Parathyroid adenoma (tissue), 2 donors: ENCODE measurements at regions not wholly inside any gene's neighbourhood (a gene's known extent, or its start where the extent isn't known, plus 50 kb on each side); places are given as distances from the start of the nearest gene placed in this dataset.

ENCODE experiments used
- H2AFZ ChIP-seq: fragments of 300-600 bp; sonication (generic); one replicate; pipeline ENCODE4 v1.7.0; 2017; ENCODE audit warnings: antibody characterized with exemption, mild to moderate bottlenecking
- H3K27ac ChIP-seq: fragments of 300-600 bp; sonication (generic); one replicate; pipeline ENCODE4 v1.7.0; 2017
- H3K27me3 ChIP-seq: fragments of 300-600 bp; sonication (generic); one replicate; pipeline ENCODE4 v1.7.0; 2017; ENCODE audit warnings: low read length; ENCODE audit not compliant: control insufficient read depth, insufficient read depth
- H3K36me3 ChIP-seq: fragments of 300-600 bp; sonication (generic); one replicate; pipeline ENCODE4 v1.7.0; 2017; ENCODE audit warnings: low read length; ENCODE audit not compliant: control insufficient read depth, insufficient read depth
- H3K4me1 ChIP-seq: fragments of 300-600 bp; sonication (generic); one replicate; pipeline ENCODE4 v1.7.0; 2017; ENCODE audit warnings: control low read depth
- H3K4me2 ChIP-seq: fragments of 300-600 bp; sonication (generic); one replicate; pipeline ENCODE4 v1.7.0; 2017; ENCODE audit warnings: low read length
- H3K4me3 ChIP-seq: fragments of 300-600 bp; sonication (generic); one replicate; pipeline ENCODE4 v1.7.0; 2017; ENCODE audit warnings: low read depth, low read length
- H3K79me2 ChIP-seq: fragments of 300-600 bp; sonication (generic); one replicate; pipeline ENCODE4 v1.7.0; 2017; ENCODE audit warnings: control low read depth
- H3K9ac ChIP-seq: fragments of 300-600 bp; sonication (generic); one replicate; pipeline ENCODE4 v1.7.0; 2017; ENCODE audit warnings: mild to moderate bottlenecking
- H3K9me3 ChIP-seq: fragments of 300-600 bp; sonication (generic); one replicate; pipeline ENCODE4 v1.7.0; 2017; ENCODE audit warnings: low read length; ENCODE audit not compliant: control insufficient read depth
- CTCF ChIP-seq: fragments of 300-600 bp; sonication (generic); IDR thresholded peaks from one replicate; pipeline ENCODE4 v1.7.0; 2017; ENCODE audit warnings: antibody characterized with exemption, mild to moderate bottlenecking
- donor health status: primary hyperparathyroidism.

GRCh38 chr11:115931548-115932083, 427.4 kb upstream of the CADM1 start:
- Histone ChIP-seq H3K27ac (no peak overlapping the region), H3K4me1 (no peaks in the 10 kb centered on the region), H3K9ac (no peak overlapping the region), H3K4me3 (no peak overlapping the region), H3K4me2 (no peak overlapping the region), H3K36me3 (no peaks in the 10 kb centered on the region), H3K9me3 (no peaks in the 10 kb centered on the region), H3K79me2 (no peaks in the 10 kb centered on the region), H3K27me3 (no peaks in the 10 kb centered on the region), H2AFZ (no peak overlapping the region)
- TF ChIP-seq CTCF, result no peak

GRCh38 chr11:115930886-115931547, 426.8 kb upstream of the CADM1 start:
- no peak overlapping the region for H2AFZ ChIP-seq
- H3K27ac ChIP-seq, result no peak overlapping the region
- H3K79me2 ChIP-seq, result no peaks in the 10 kb centered on the region
- no peak overlapping the region for H3K4me3 ChIP-seq
- H3K4me2 ChIP-seq, result no peak overlapping the region
- no peaks in the 10 kb centered on the region for H3K4me1 ChIP-seq
- H3K9me3 ChIP-seq, result no peaks in the 10 kb centered on the region
- no peaks in the 10 kb centered on the region for H3K27me3 ChIP-seq
- no peak overlapping the region for H3K9ac ChIP-seq
- no peaks in the 10 kb centered on the region for H3K36me3 ChIP-seq
- TF ChIP-seq CTCF, result no peak

GRCh38 chr11:115930291-115930690, 426.1 kb upstream of the CADM1 start:
- Histone ChIP-seq H3K9ac (no peak overlapping the region), H3K27me3 (no peaks in the 10 kb centered on the region), H3K27ac (no peak overlapping the region), H3K36me3 (no peaks in the 10 kb centered on the region), H3K4me1 (no peaks in the 10 kb centered on the region), H3K4me3 (no peak overlapping the region), H3K9me3 (no peaks in the 10 kb centered on the region), H2AFZ (no peak overlapping the region), H3K4me2 (no peak overlapping the region), H3K79me2 (no peaks in the 10 kb centered on the region)
- TF ChIP-seq CTCF, result no peak

GRCh38 chr11:115929618-115930129, 425.5 kb upstream of the CADM1 start:
- Histone ChIP-seq H3K4me3 (no peak overlapping the region), H3K79me2 (no peaks in the 10 kb centered on the region), H3K36me3 (no peaks in the 10 kb centered on the region), H2AFZ (no peak overlapping the region), H3K27ac (no peak overlapping the region), H3K9ac (no peak overlapping the region), H3K9me3 (no peaks in the 10 kb centered on the region), H3K4me1 (no peaks in the 10 kb centered on the region), H3K27me3 (no peaks in the 10 kb centered on the region), H3K4me2 (no peak overlapping the region)
- TF ChIP-seq CTCF, result no peak

GRCh38 chr11:115928811-115929210, 424.6 kb upstream of the CADM1 start:
- H3K27ac ChIP-seq, result no peak overlapping the region
- no peak overlapping the region for H3K4me2 ChIP-seq
- TF ChIP-seq CTCF, result no peak
- H3K36me3 ChIP-seq, result no peaks in the 10 kb centered on the region
- H3K9me3 ChIP-seq, result no peaks in the 10 kb centered on the region
- no peaks in the 10 kb centered on the region for H3K4me1 ChIP-seq
- no peaks in the 10 kb centered on the region for H3K79me2 ChIP-seq
- H3K4me3 ChIP-seq, result no peak overlapping the region
- H3K9ac ChIP-seq, result no peak overlapping the region
- no peaks in the 10 kb centered on the region for H3K27me3 ChIP-seq
- no peak overlapping the region for H2AFZ ChIP-seq
